ENCODE measurements at regions not wholly inside any gene's neighbourhood (a gene's known extent, or its start where the extent isn't known, plus 50 kb on each side); places are given as distances from the start of the nearest gene placed in this dataset.

- Histone ChIP-seq H3K4me1 (peaks cover 0 to 11% (median 2%) of the 10 kb centered on the region in 6 donors), H3K27ac (no peak overlapping the region), H3K4me3 (no peak overlapping the region), H3K9me3 (no peaks in the 10 kb centered on the region), H3K27me3 (replicated peaks in 1 of 7) (no peaks in the 10 kb centered on the region), H3K36me3 (no peaks in the 10 kb centered on the region)
- WGBS, 5 donors, result 85 to 92% (median 90%) methylated on average over 12 of the region's 12 CpGs
- TF ChIP-seq POLR2AphosphoS5 (IDR thresholded peaks at IDR 0.05) (no peak), POLR2A (IDR thresholded peaks at IDR 0.05) (no peak), CTCF (IDR thresholded peaks at IDR 0.05 in 8 of 11, conservative IDR thresholded peaks at IDR 0.05 in 3 of 11) (no peak)
- intact Hi-C loops (cut with DNase I; ENCODE audit: low total_unique reads), result no loop called here
- no peak for DNase-seq
Measured at GRCh38 chr15:62647202-62647842, 395.2 kb upstream of the TPM1 start.

DNA sequence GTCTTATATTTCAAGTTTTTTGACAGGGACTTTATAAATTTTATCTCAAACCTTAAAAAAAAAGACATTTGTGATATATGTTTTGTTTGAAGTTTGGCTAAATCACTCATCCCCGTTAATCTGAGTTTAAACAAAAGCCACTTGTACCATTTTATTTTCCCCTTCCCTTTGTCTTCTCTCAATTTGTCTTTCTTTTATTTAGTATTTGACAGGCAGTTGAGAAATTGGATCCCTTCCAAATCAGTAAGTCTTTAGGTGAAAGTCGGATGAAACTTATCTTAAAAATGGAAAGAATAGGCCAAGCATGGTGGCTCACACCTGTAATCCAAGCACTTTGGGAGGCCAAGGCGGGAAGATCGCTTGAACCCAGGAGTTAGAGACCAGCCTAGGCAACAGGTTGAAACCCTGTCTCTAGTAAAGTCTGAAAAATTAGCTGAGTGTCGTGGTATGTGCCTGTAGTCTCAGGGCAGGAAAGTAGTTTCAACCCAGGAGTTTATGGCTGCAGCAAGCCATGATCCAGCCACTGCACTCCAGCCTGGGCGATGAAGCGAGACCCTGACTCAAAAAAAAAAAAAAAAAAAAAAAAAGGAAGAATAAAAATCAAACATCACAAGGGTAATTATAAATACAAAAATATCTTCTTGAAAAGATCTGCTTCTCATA is 394.6 kb upstream of the TPM1 start:
- 91 to 96% (median 92%) methylated on average over 7 of the region's 7 CpGs for WGBS, 5 donors
- Histone ChIP-seq H3K27me3 (replicated peaks in 1 of 7) (no peaks in the 10 kb centered on the region), H3K36me3 (no peaks in the 10 kb centered on the region), H3K27ac (no peak overlapping the region), H3K4me1 (peaks cover 0 to 11% (median 2%) of the 10 kb centered on the region in 6 donors), H3K4me3 (no peak overlapping the region), H3K9me3 (no peaks in the 10 kb centered on the region)
- TF ChIP-seq POLR2A (IDR thresholded peaks at IDR 0.05) (no peak), POLR2AphosphoS5 (IDR thresholded peaks at IDR 0.05) (no peak), CTCF (IDR thresholded peaks at IDR 0.05 in 8 of 11, conservative IDR thresholded peaks at IDR 0.05 in 3 of 11) (no peak)
- intact Hi-C loops (cut with DNase I; ENCODE audit: low total_unique reads), result no loop called here
- no peak for DNase-seq

DNA sequence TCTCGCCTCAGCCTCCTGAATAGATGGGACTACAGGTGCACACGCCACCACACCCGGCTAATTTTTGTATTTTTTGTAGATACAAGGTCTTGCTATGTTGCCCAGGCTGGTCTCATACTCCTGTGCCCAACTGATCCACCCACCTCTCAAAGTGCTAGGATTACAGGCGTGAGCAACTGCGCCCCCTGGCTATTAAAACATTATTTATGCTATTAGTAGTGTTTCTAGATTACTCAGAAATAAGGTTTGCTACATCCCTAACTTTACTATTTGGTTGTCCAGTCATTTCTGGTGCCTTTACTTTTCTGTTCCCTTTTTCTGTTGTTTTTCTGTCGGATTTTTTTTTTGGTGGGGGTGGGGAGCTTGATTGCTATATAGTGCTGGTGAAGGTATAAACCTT is 393.6 kb upstream of the TPM1 start:
- WGBS, 5 donors, result 77 to 87% (median 82%) methylated on average over 6 of the region's 6 CpGs
- DNase-seq, result no peak
- no peaks in the 10 kb centered on the region for H3K36me3 ChIP-seq
- peaks cover 0 to 2% (median 0%) of the 10 kb centered on the region in 8 donors for H3K9me3 ChIP-seq
- no peaks in the 10 kb centered on the region for H3K27me3 ChIP-seq (replicated peaks in 1 of 7)
- no peak overlapping the region for H3K4me3 ChIP-seq
- intact Hi-C loops (cut with DNase I; ENCODE audit: low total_unique reads), result no loop called here
- peaks cover 0 to 11% (median 2%) of the 10 kb centered on the region in 6 donors for H3K4me1 ChIP-seq
- no peak overlapping the region for H3K27ac ChIP-seq
- TF ChIP-seq CTCF (IDR thresholded peaks at IDR 0.05 in 8 of 11, conservative IDR thresholded peaks at IDR 0.05 in 3 of 11) (peak in 4 of 11 experiments; percentile 13 to 25 (median 17)), POLR2AphosphoS5 (IDR thresholded peaks at IDR 0.05) (no peak), POLR2A (IDR thresholded peaks at IDR 0.05) (no peak)

- DNase-seq, result no peak
- no peak overlapping the region for H3K4me3 ChIP-seq
- H3K36me3 ChIP-seq, result no peaks in the 10 kb centered on the region
- TF ChIP-seq CTCF (IDR thresholded peaks at IDR 0.05 in 8 of 11, conservative IDR thresholded peaks at IDR 0.05 in 3 of 11), result no peak
- TF ChIP-seq POLR2A (IDR thresholded peaks at IDR 0.05), result no peak
- TF ChIP-seq POLR2AphosphoS5 (IDR thresholded peaks at IDR 0.05), result peak in 1 of 3 donors; percentile 38
- H3K27me3 ChIP-seq (replicated peaks in 1 of 7), result no peaks in the 10 kb centered on the region
- 75 to 82% (median 78%) methylated on average over 12 of the region's 12 CpGs for WGBS, 5 donors
- H3K27ac ChIP-seq, result peak overlapping the region in 1 of 8 donors; percentile 8
- peaks cover 0 to 11% (median 2%) of the 10 kb centered on the region in 6 donors for H3K4me1 ChIP-seq
- intact Hi-C loops (cut with DNase I; ENCODE audit: low total_unique reads), result no loop called here
- peaks cover 0 to 7% (median 0%) of the 10 kb centered on the region in 8 donors for H3K9me3 ChIP-seq
Measured at GRCh38 chr15:62649793-62650420, 392.6 kb upstream of the TPM1 start.
